K562 (cell line): ENCODE measurements at regions not wholly inside any gene's neighbourhood (a gene's known extent, or its start where the extent isn't known, plus 50 kb on each side); places are given as distances from the start of the nearest gene placed in this dataset.

ENCODE experiments used
- ATAC-seq: fragments of 200-7000 bp; cut with Tn5 transposase; 3 replicates; pipeline ENCODE4 v1.9.1; 2020; ENCODE audit warnings: moderate library complexity
- BruUV-seq: library from RNA; stranded (reverse); fragments of 400-500 nt; replicated peaks from 2 replicates; lab custom pipeline; 2021; lab: Mats Ljungman, UMichigan
- CTCF ChIA-PET: fragments of 300-600 bp; formaldehyde crosslinking; extraction: SDS; loops from one replicate; lab custom pipeline; 2021; ENCODE audit warnings: low intra/inter-chr PET ratio; lab: Yijun Ruan, JAX
- POLR2A ChIA-PET: fragments of 300-600, 350-650 bp; sonication (Branson Sonifier 250); formaldehyde crosslinking; extraction: SDS; loops from one replicate; lab custom pipeline; 2021; ENCODE audit warnings: antibody characterized with exemption, inconsistent platforms; lab: Yijun Ruan, JAX
- DNase-seq, 4 experiments: peaks; one replicate each; pipeline versions ENCODE4 v3.0.0 to v3.0.0-alpha.2; 2011 to 2018; ENCODE audit warnings: low spot score in 3 of 4, mixed read lengths in 3 of 4; ENCODE audit errors: extremely low read depth in 1 of 4
- FAIRE-seq: peaks from 2 replicates; lab custom pipeline; 2011; peaks lifted over from hg19 to GRCh38; lab: Jason Lieb, UNC
- H2AFZ ChIP-seq: 2 replicates; pipeline ENCODE4 v1.6.0; 2011; ENCODE audit warnings: low read depth, low read length, control low read depth, inconsistent platforms
- H3K27ac ChIP-seq: fragments of 200-600 bp; 3 replicates; pipeline ENCODE4 v1.8.0; 2011; ENCODE audit warnings: low read depth, mild to moderate bottlenecking, control low read depth, inconsistent platforms, low read length, moderate library complexity, mixed read lengths; ENCODE audit errors: extremely low read depth
- H3K27me3 ChIP-seq, 2 experiments: fragments of 300-600 bp in 1 of 2; 2 replicates in 1 of 2; 3 replicates in 1 of 2; pipeline versions ENCODE4 v1.6.0 to v1.8.0; 2011; ENCODE audit warnings: inconsistent platforms in 2 of 2, low read length in 2 of 2, mild to moderate bottlenecking in 1 of 2, mixed read lengths in 1 of 2, moderate library complexity in 1 of 2; ENCODE audit not compliant: control insufficient read depth in 2 of 2, insufficient read depth in 2 of 2
- H3K36me3 ChIP-seq: fragments of 300-600 bp; 3 replicates; pipeline ENCODE4 v1.8.0; 2011; ENCODE audit warnings: mild to moderate bottlenecking, low read length, inconsistent platforms; ENCODE audit not compliant: control insufficient read depth, insufficient read depth
- H3K4me1 ChIP-seq, 2 experiments: fragments of 200-600 bp in 1 of 2; replicated peaks in 1 of 2; 2 replicates in 1 of 2; 3 replicates in 1 of 2; pipeline versions ENCODE4 v1.5.1 to v1.8.0; 2011; ENCODE audit warnings: inconsistent platforms in 2 of 2, low read length in 2 of 2, mild to moderate bottlenecking in 1 of 2, mixed read lengths in 1 of 2, moderate library complexity in 1 of 2; ENCODE audit not compliant: control insufficient read depth in 2 of 2, insufficient read depth in 2 of 2
- H3K4me2 ChIP-seq: 2 replicates; pipeline ENCODE4 v1.6.1; 2011; ENCODE audit warnings: low read length, control low read depth, inconsistent platforms, mixed read lengths; ENCODE audit not compliant: insufficient read depth
- H3K4me3 ChIP-seq: fragments of 200-600 bp; sonication (generic), shearing (Covaris generic); 2 replicates; pipeline ENCODE4 v1.5.1; 2016; ENCODE audit warnings: control low read depth, inconsistent platforms
- H3K79me2 ChIP-seq: fragments of 200-600 bp; 3 replicates; pipeline ENCODE4 v1.8.0; 2011; ENCODE audit warnings: low read length, inconsistent platforms; ENCODE audit not compliant: control insufficient read depth, insufficient read depth
- H3K9ac ChIP-seq, 2 experiments: 2 replicates each; pipeline versions ENCODE4 v1.6.0 to v1.6.1; 2011; ENCODE audit warnings: low read depth in 2 of 2, low read length in 2 of 2, control low read depth in 1 of 2, inconsistent platforms in 1 of 2, mild to moderate bottlenecking in 1 of 2, mixed read lengths in 1 of 2; ENCODE audit not compliant: insufficient read depth in 1 of 2
- H3K9me1 ChIP-seq: one replicate; pipeline ENCODE4 v1.6.0; 2011; ENCODE audit warnings: inconsistent platforms, mild to moderate bottlenecking, low read length, moderate library complexity; ENCODE audit not compliant: control insufficient read depth, insufficient read depth
- H3K9me3 ChIP-seq: replicated peaks from 2 replicates; pipeline ENCODE4 v1.5.1; 2011; ENCODE audit warnings: low read depth, low read length, inconsistent platforms; ENCODE audit not compliant: control insufficient read depth, insufficient read depth
- H4K20me1 ChIP-seq: replicated peaks from 2 replicates; pipeline ENCODE4 v1.6.1; 2011; ENCODE audit warnings: low read length, inconsistent platforms, mixed read lengths; ENCODE audit not compliant: control insufficient read depth, insufficient read depth
- CBFB ChIP-seq: sonication (generic); formaldehyde crosslinking; IDR thresholded peaks from 2 replicates; pipeline ENCODE4 v1.4.0; 2020; ENCODE audit warnings: mild to moderate bottlenecking, missing genetic modification reagents
- CCAR2 ChIP-seq: fragments of 200-400 bp; formaldehyde crosslinking; IDR thresholded peaks from 2 replicates; pipeline ENCODE4 v1.6.1; 2017; ENCODE audit warnings: mild to moderate bottlenecking, low read depth, low read length
- EHMT2 ChIP-seq: fragments of 450-650 bp; IDR thresholded peaks from 2 replicates; pipeline ENCODE4 v1.6.1; 2018; ENCODE audit warnings: antibody characterized with exemption
- FOXA3 ChIP-seq, 2 experiments: fragments of 450-650 bp in 1 of 2; sonication (generic) in 1 of 2; formaldehyde crosslinking; IDR thresholded peaks in 1 of 2; conservative IDR thresholded peaks in 1 of 2; 2 replicates each; pipeline versions ENCODE4 v1.4.0 to v1.8.0; 2020 to 2022; ENCODE audit warnings: mild to moderate bottlenecking in 2 of 2, missing genetic modification reagents in 1 of 2
- HNRNPL ChIP-seq: fragments of 200-400 bp; formaldehyde crosslinking; IDR thresholded peaks from 2 replicates; pipeline ENCODE4 v1.6.1; 2017; ENCODE audit warnings: low read depth, mild to moderate bottlenecking, low read length
- NR4A1 ChIP-seq, 2 experiments: fragments of 250-450 bp in 1 of 2; fragments of 450-650 bp in 1 of 2; sonication (Bioruptor Pico) in 1 of 2; IDR thresholded peaks; 2 replicates each; pipeline versions ENCODE4 v1.4.0 to v1.6.1; 2016 to 2020; ENCODE audit warnings: mild to moderate bottlenecking in 2 of 2, missing compliant biosample characterization in 1 of 2, missing genetic modification characterization in 1 of 2, moderate library complexity in 1 of 2
- RFX5 ChIP-seq: IDR thresholded peaks from 2 replicates; pipeline ENCODE4 v1.6.1; 2011; ENCODE audit warnings: low read depth, mild to moderate bottlenecking, improper control_type of control experiment, low read length
- SNIP1 ChIP-seq: fragments of 450-650 bp; IDR thresholded peaks from 2 replicates; pipeline ENCODE4 v1.7.1; 2017; ENCODE audit warnings: low read depth, mild to moderate bottlenecking
- TFAP4 ChIP-seq: sonication (generic); formaldehyde crosslinking; IDR thresholded peaks from 2 replicates; pipeline ENCODE4 v1.8.0; 2022; ENCODE audit warnings: missing genetic modification reagents, mild to moderate bottlenecking, moderate library complexity, borderline replicate concordance
- U2AF1 ChIP-seq: fragments of 200-400 bp; formaldehyde crosslinking; optimal IDR thresholded peaks from 2 replicates; pipeline ENCODE3; 2017; ENCODE audit warnings: mild to moderate bottlenecking, low read depth, low read length, moderate library complexity
- ZNF134 ChIP-seq: fragments of 250-450 bp; sonication (Bioruptor Pico); conservative IDR thresholded peaks from 2 replicates; pipeline ENCODE4 v1.4.0; 2020
- ZNF217 ChIP-seq: sonication (generic); formaldehyde crosslinking; IDR thresholded peaks from 2 replicates; pipeline ENCODE4 v1.8.0; 2022; ENCODE audit warnings: mild to moderate bottlenecking, missing genetic modification reagents
- ZNF282 ChIP-seq: sonication (generic); formaldehyde crosslinking; IDR thresholded peaks from 2 replicates; pipeline ENCODE4 v1.8.1; 2023; ENCODE audit warnings: missing genetic modification reagents
- ZNF592 ChIP-seq: fragments of 450-650 bp; IDR thresholded peaks from 2 replicates; pipeline ENCODE4 v1.6.1; 2017; ENCODE audit warnings: antibody characterized with exemption, mild to moderate bottlenecking
- ZNF655 ChIP-seq: fragments of 250-450 bp; sonication (Bioruptor Pico); IDR thresholded peaks from 2 replicates; pipeline ENCODE4 v1.5.0; 2021
- WGBS: fragments of 100-300 bp; shearing (Covaris generic); methylation state at CpG from one replicate; pipeline ENCODE4 v1.1.6; 2016; ENCODE audit warnings: low coverage, mixed read lengths; ENCODE audit not compliant: insufficient coverage; ENCODE audit errors: missing lambda C conversion rate; 5-methylcytosine and 5-hydroxymethylcytosine counted together
- in situ Hi-C: fragments of 300-500 bp; cut with MboI; formaldehyde crosslinking; loops from 4 replicates; pipeline ENCODE4 v1.15.0; 2018; ENCODE audit warnings: inconsistent platforms, mixed read lengths
- intact Hi-C: fragments of 100-400 bp; cut with micrococcal nuclease; formaldehyde crosslinking; loops from 2 replicates; pipeline ENCODE4 v1.14.2; 2022

DNA sequence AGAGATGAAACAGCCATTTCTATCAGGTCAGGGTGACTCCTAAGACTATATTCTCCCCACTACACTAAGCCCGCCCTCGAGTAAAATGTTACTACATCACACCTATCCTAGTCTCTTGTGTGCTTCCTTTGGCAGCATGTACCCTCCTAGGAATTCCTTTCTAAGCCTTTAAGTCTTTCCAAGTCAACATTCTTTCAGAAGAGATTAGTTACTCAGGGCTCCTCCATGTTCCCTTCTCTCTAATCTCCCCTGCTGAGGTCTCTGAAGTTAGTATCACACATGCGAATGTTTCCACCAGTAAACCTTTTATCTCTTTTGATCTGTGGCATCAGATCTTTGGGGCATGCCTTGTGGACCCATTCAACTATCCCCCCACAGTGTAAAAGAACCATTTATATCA, 873.7 kb upstream of the FAT3 start:
- 0% methylated on average over 3 of the region's 3 CpGs for WGBS
- FAIRE-seq (no peak), ATAC-seq (no peak)

GRCh38 chr11:91326751-91327150, 897.9 kb upstream of the FAT3 start:
- ATAC-seq (no peak), DNase-seq (no peak), FAIRE-seq (no peak)
- Histone ChIP-seq H3K9me1 (no peaks in the 10 kb centered on the region), H3K79me2 (no peaks in the 10 kb centered on the region), H2AFZ (no peak overlapping the region), H3K9me3 (no peaks in the 10 kb centered on the region), H3K4me3 (no peak overlapping the region), H3K4me1 (no peaks in the 10 kb centered on the region), H3K9ac (no peak overlapping the region), H3K36me3 (no peaks in the 10 kb centered on the region), H3K27ac (no peak overlapping the region), H3K27me3 (no peaks in the 10 kb centered on the region), H3K4me2 (no peak overlapping the region), H4K20me1 (no peaks in the 10 kb centered on the region)
- in situ Hi-C loops (no loop called here), intact Hi-C loops (no loop called here)
- WGBS = 0% methylated on average over 2 of the region's 2 CpGs
- no TSS peak for BruUV-seq
- ChIA-PET CTCF (no interaction called here), POLR2A (no interaction called here)
- TF ChIP-seq ZNF134 (CRISPR knock-in tag) = no peak
- no peak for TF ChIP-seq SNIP1
- TF ChIP-seq ZNF592 = no peak
- TF ChIP-seq ZNF655 (CRISPR knock-in tag) = no peak
- no peak for TF ChIP-seq TFAP4 (CRISPR knock-in tag)

More for the DNA sequence above, 873.7 kb upstream of the FAT3 start:
- no peaks in the 10 kb centered on the region for H3K4me1 ChIP-seq
- H3K9ac ChIP-seq = no peak overlapping the region
- H2AFZ ChIP-seq = no peak overlapping the region
- no peaks in the 10 kb centered on the region for H3K36me3 ChIP-seq
- BruUV-seq = no TSS peak
- no peak overlapping the region for H3K27ac ChIP-seq
- no peaks in the 10 kb centered on the region for H3K79me2 ChIP-seq
- H3K9me1 ChIP-seq = no peaks in the 10 kb centered on the region
- ChIA-PET CTCF (no interaction called here), POLR2A (no interaction called here)
- no peak overlapping the region for H3K4me3 ChIP-seq
- in situ Hi-C loops = no loop called here
- H3K27me3 ChIP-seq = no peaks in the 10 kb centered on the region
- TF ChIP-seq CBFB (CRISPR knock-in tag) (no peak), ZNF282 (CRISPR knock-in tag) (no peak), CCAR2 (no peak), U2AF1 (no peak), RFX5 (no peak), FOXA3 (CRISPR knock-in tag; conservative IDR thresholded peaks at IDR 0.05 in 1 of 2, IDR thresholded peaks at IDR 0.05 in 1 of 2) (no peak), HNRNPL (no peak), EHMT2 (no peak), NR4A1 (CRISPR knock-in tag; IDR thresholded peaks at IDR 0.05) (no peak), NR4A1 (tag; IDR thresholded peaks at IDR 0.05) (no peak), ZNF217 (no peak)
- no peaks in the 10 kb centered on the region for H3K9me3 ChIP-seq
- H3K4me2 ChIP-seq = no peak overlapping the region
- intact Hi-C loops = no loop called here
- H4K20me1 ChIP-seq = no peaks in the 10 kb centered on the region
- DNase-seq = no peak
